ENCODE measurements at regions not wholly inside any gene's neighbourhood (a gene's known extent, or its start where the extent isn't known, plus 50 kb on each side); places are given as distances from the start of the nearest gene placed in this dataset.

GRCh38 chr12:124160097-124160756 lies 134.7 kb upstream of the RFLNA start:
- TF ChIP-seq CTCF (IDR thresholded peaks at IDR 0.05 in 4 of 5, conservative IDR thresholded peaks at IDR 0.05 in 1 of 5) (no peak), POLR2A (IDR thresholded peaks at IDR 0.05) (no peak)
